KG1 (cell line): ENCODE measurements at regions not wholly inside any gene's neighbourhood (a gene's known extent, or its start where the extent isn't known, plus 50 kb on each side); places are given as distances from the start of the nearest gene placed in this dataset.
"Not testable (repeated sequence)": the region's sequence is repeated elsewhere in the genome, so short reads cannot be mapped to it uniquely, and the experiment has no call there.

ENCODE experiments used
- DNase-seq: peaks from one replicate; lab custom pipeline; 2025; lab: John Stamatoyannopoulos, UW

DNA sequence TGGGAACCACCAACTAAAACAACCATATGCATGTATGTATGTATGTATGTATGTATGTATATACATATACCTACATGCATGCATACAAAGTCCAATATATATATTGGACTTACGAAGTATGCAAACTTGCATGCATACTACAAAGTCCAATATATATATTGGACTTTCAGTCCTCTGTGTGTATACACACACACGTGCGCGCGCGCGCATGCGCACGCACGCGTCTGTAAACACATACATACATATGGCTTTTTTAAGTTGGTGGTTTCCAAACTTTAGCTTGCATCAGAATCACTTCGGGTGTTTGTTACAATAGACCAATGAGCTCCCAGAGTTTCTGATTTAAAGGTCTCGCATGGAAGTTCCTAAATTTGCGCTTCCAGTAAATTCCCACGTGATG, 197.5 kb upstream of the C1orf87 start:
- DNase-seq, result no peak

DNA sequence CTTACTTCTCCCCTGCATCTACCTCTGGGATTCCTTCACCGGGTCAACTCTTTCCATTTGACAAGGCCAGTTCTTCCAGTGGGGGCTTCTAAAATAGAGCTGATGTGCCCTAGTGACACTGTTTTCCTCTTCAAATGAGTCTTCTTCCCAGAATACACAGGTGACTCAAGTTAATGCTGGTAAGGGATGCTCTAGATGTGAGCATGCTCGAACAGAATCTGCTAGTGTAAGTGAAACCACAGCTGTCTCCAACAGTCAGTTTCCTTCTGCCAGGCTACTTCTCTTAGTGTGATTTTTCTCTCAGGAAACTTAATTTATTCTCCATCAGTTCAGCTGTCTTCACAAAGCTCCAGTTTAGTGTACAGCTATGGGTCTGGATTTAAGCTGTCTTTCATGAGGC, 194.9 kb upstream of the C1orf87 start:
- no peak for DNase-seq

DNA sequence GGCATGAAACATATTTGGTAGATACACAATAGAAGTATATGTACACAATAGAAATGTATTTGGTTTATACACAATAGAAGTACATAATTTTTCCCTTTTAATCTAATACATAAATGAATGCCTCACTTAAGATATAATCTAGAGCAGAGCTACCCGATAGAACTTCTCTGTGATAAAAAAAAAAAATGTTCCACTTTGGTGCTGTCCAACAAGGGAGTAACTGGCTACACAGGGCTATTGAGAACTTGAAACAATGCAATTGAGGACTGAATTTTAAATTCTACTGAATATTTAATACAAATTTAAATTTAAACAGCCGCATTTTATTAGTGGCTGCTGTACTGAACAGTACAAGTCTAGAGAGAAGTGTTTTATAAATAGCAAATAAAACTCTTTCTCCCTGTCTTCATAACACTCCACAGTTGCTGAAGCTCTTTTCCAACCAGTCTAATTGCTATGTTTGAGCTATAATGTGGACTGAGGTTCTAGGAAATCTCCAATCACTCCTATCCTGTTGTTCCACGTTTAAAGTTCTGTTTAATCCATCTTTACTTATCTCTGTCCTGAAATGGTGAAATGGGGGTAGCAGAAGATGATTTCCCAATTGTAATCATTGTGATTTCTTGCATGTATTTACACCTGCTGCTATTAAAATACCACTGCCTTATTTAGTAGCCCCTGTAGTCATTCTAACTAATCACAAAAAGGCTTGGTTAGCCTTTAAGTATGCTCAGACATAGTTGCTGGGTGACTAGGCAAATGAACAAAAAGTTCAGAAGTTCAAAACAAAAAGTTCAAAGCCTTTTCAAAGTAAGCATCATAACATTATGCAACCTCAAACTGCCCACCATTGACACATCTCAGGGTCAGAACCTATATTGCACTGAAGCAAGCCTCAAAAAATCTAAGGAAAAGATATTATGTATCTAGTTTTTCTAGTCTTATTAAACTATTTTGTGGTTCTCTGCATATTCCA, 192.3 kb upstream of the C1orf87 start:
- DNase-seq, result no peak

DNA sequence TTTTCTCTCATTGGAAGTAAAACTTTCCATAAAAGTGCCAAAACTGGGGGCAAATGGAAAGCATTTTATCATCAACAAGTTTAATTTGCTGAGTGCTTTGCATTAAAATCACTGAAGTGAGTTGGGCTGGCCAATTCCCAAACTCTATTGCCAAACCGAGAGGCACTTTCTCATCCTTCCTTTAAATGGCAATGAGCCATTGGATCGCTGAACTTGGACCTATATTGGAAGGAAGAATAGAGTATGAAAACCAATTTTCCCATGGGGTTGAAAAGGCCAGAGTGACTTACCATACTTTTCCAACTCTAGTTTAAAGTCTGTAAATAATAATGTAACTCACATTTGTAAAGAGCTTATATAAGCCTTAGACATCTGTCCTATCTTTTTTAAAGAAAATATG, 189.1 kb upstream of the C1orf87 start:
- no peak for DNase-seq

DNA sequence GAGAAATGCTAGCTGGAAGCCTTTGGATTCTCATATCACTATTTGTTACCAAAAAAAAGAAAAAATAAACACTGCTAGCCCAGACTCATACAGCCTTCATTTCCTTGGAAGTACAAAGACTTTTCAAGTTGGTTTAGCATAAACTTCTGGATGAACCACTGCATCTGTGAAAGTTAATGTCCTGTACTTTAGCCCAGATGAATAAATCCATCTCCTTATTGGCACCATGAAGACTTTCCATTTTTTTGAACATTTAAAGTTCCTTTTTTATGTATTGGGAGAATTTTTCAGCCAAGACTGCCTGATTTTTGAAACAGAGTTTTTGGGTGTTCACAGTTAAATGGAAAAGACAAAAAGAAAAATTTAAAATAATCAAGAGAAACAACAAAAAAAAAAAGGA, 184.0 kb upstream of the C1orf87 start:
- DNase-seq, result no peak

DNA sequence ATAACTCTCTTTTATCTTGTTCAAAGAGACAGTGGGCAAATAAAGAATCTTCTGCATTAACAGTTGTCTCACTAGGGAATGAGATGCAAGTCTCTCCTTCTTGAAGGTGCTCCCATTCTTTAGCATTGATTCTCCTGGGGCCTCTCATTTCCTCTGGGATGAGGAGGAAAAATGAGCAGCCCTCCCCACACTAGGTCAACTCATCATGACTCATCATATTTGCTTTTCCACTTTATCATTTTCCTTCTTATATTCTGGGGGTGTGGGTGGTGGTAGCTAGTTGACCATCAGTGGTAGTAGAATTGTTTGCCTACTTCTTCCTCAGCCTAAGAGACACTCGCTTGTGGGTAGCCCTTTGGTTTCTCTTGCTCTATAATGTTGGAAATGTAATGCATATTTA, 182.0 kb upstream of the C1orf87 start:
- DNase-seq, result no peak

DNA sequence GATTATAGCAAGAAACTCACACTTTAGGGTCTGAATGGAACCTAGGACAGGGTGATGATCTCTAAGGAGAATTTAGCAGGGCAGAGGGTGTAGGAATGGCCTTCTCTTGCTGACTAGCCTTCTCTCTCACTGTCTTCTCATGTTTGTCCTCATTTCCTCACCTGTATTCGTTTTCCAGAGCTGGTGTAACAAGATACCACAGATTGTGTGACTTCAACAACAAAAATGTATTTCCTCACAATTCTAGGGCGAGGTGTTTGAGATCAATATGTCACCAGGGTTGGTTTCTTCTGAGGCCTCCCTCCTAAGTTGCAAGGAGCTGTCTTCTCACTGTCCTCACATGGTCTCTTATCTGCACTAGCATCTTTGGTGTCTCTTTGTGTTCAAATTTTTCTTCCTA, 177.9 kb upstream of the C1orf87 start:
- no peak for DNase-seq

DNA sequence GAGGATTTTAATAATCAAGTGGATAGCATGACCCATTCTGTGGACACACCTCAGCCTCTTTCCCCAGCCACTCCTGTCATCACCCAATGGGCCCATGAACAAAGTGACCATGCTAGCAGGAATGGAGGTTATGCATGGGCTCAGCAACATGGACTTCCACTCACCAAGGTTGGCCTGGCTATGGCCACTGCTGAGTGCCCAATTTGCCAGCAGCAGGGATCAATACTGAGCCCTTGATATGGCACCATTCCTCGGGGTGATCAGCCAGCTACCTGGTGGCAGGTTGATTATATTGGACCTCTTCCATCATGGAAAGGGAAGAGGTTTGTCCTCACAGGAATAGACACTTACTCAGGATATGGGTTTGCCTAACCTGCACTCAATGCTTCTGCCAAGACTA, 173.9 kb upstream of the C1orf87 start:
- not testable (repeated sequence) for DNase-seq

DNA sequence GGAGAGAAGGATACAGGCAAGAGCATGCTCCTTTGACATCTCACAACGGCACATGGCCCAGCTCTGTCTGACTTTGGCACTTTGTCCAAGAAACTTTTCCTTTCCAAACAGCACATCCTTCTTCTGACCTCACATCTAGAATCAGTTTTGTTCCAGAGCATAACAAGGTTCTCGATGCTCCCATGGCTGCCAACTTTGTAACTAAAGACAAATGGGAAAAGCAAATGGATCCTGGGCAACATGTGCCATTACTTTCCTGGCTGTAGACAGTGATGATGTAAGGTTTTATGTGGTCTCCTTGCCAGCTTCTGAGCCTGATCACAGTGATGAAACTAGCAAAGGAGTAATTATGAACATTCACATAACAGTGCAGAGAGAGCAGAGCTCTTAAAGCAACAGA, 171.8 kb upstream of the C1orf87 start:
- DNase-seq, result no peak

DNA sequence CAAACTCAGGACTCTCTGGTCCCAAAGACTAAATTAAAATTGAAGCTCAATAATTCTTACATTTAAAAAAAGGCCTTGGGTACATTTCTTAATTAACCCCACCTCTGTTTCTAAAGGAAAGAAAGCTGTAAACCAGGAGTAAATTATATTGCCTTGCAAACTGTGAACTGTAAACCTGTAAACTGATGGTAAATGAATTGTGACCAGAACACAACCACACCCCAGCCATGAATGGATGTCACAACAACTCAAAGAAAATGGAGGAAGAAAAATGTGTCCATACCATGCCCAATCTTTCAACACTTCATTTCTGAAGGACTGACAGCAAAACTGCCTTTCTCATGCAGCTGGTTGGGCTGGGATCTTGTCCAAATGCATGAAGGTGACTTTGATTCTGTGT, 171.3 kb upstream of the C1orf87 start:
- no peak for DNase-seq

DNA sequence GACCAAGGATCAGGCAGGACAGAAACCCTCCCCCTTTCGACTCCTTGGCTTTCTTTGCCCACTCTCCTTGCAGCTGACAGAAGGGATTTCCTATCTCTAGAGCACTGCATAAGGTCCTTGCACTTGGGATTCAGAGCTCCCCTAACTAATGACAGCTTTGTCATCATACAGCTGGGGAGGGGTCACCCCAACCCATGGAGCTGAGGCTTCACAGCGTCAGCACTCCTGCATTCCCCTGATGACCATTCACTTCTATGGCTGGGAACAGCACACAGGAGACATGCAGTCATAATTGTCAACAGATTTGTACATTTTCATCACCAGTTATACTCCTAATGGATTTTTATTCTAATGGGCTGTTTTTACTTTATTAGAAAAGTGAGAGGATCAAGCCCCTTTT, 161.7 kb upstream of the C1orf87 start:
- no peak for DNase-seq

DNA sequence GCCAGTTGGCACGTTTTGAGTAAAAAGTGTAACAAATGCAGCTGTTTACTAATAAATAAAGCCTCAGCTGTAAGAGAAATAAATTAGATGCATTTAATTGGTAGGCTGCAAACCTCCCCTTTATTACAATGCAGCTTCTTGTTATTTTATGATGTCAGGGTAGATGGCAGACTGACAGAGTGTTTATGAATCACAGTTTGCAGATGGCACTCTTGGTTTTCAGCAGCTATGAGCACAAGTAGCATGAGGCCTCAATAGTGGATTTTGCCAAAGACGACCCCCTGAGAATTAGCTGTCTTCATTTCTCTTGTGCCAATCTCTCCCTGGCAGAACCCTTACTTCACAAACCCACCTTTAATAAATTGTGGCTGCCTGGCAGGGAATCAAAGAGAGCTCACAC, 161.2 kb upstream of the C1orf87 start:
- no peak for DNase-seq

DNA sequence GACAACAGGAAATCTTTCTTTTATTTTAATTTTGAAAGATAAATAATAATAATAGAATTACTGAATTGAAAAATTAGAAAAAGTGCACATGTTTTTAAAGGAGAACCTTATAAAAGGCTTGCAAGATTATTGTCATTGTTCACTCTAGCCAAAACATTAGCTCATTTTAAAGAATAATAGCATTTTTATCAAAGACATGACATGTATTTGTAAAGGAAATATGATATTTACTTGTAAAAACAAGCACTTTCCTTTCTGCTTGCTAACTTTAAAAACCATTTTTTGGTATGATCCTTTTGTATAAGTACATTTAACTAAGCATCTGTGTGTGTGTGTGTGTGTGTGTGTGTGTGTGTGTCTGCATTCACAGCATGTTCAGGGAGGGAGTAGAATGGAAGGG, 156.3 kb upstream of the C1orf87 start:
- DNase-seq, result no peak

DNA sequence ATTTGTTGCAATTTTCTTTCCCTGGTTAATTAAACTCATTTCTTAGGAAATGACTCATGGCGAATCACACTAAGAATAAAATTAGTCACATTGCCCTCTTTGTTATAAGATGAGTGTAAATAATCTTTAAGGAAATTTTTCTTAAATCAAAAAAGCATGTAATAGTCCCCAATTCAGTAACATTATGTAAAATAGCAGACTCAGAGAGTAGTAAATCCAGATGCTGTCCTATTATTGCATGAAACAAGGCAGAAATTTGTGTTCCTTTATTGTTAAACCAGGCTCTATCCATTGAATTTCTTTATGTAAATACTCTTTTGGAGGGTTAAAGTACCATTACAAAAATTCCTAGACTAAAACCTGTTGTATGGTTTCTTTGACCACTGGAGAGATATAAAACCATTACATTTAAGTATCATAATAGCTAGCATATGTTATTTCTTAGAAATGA, 154.5 kb upstream of the C1orf87 start:
- no peak for DNase-seq

DNA sequence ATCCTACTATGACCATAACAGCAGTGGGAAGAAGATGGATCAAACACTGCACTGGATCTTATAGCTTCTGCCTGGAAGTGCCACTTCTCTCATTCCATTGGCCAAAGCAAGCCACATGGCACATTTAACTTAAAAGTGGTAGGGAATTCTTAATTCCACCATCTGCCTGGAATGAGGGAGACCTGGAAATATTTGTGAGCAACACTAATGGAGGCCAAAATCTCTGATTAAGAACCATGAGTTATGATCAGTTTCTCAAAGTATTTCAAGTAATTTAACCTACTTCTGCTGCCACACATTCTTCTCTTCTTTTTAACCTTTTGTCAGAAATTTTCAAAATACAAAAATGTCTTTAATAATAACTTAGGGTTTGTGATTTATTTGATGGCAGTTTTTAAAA, 154.0 kb upstream of the C1orf87 start:
- no peak for DNase-seq

DNA sequence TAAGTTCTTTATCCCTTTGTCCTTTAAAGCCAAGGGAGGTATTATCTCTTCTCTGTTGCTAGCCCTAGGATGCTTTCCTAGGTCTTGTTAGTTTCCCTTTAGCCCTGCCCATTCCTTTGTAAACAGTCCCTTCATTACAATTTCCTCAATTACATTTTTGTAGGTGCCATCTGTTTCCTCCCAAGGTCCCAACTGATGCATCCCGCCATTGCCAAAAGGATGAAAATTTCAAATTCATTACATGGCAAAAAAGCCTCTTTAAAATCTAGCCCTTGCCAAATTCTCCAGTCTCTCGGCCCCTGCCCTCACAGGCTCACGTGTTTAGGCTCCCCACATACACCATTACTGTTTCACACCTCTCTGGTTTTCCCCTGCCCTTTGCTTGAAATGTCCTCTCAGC, 151.9 kb upstream of the C1orf87 start:
- no peak for DNase-seq

DNA sequence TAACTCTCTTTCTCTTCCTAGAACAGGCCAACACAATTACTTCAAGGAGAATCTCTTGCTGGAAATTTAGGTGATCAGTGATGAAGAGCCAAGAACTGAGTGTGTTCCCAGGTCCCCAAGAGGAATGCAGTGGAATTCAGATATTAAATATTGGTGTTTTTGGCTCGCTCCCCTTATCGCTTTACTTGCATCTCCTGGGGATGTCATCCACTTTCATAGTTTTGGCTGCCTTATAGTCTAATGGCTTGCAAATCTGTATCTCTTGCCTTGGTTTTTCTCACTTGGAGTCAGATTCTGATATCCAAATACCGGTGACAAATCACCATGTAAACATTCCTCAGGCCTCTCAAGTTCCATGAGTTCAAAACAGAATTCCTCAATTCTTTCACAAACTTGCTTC, 151.0 kb upstream of the C1orf87 start:
- no peak for DNase-seq

DNA sequence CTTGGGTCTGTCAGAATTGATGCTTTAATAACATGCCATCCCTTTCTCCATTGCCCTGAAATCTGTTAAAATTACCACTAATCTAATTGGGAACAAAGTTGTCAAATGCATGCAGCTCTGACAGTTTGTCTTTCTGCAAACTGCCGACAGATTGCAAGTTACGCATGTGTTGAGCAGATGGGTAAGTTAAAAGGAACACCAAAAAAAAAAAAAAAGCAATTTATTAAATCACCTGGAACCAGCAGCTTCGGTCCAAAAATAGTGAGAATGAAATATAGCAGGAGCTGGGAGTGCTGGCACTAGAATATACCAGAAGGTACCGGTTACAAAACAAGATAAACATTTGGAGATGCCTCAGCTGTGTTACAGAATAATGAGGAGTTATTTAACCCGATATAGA, 149.6 kb upstream of the C1orf87 start:
- no peak for DNase-seq

DNA sequence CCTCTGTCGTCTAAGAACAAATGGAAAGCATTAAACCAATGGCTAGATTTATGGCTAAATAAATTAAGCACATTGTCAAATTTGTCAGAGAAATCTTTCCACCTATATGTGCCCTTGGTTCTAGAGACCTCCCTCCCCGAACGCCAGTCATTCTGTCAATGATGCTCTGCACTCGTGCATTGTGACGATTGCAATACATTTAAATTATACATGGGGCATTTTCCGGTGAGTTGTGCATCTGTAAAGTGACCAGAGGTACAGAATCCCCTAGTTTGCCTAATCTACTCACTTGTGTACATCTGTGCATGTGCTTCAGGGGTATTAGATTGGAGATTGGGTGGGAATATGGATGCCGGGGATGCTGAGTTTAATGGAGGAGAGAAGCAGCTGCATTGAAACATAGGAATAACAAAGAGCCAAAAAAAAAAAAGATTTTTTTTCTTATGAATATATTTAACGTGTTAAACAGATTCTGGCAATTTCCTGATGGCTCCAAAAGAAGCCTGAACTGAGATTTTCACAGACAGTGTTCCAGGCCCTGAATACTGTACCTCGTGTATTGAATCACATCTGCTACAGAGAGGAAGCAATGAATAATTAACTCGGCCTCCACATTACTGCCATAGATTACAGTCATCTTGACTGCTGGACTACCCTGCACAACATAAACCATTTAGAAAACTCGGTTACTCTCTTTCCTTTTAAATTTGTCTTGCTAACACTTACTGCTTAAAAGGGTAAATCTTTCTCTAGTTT, 149.0 kb upstream of the C1orf87 start:
- DNase-seq, result no peak

DNA sequence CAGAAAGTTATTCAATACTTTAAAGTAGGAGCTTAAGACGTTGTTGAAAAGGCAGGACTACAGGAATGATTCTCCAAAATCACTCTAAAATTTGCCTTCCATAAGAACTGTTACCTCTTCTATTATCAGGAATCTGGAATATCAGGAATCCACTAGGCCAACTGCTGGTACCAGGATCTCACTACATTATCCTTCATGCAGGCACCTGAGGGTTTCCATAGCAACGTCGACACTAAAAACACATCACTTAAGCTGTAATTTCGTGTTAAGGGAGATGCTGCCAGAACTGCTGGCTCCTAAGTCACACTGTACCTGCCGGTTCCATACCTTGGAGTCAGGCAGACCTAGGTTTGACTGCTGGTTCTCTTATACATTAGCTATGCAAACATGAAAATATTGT, 139.7 kb upstream of the C1orf87 start:
- no peak for DNase-seq

DNA sequence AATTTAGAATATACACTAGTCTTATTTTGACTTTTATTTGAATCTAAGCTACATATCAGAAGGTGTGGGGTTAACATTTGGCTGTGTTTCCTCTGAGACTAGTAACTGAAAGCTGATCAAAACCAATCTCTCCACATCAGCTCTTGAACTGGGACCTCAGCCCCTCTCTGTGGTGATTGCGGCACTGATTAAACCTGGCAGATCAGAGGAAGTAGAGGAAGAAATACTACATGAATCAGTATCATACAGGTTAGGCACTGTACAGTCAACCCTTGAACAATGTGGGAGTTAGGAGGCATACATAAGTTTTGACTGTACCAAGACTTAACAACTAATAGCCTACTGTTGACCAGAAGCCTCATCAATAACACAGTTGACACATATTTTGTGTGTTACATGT, 122.5 kb upstream of the C1orf87 start:
- DNase-seq, result no peak

DNA sequence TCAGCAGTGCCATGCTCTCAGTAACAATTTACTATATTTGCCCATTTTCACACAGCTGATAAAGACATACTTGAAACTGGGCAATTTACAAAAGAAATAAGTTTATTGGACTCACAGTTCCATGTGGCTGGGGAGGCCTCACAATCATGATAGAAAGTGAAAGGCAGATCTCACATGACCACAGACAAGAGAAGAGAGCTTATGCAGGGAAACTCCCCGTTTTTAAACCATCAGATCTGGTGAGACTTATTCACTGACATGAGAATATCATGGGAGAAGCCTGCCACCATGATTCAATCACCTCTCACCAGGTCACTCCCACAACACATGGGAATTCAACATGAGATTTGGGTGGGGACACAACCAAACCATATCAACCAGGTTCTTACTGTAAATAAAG, 112.1 kb upstream of the C1orf87 start:
- DNase-seq, result no peak

DNA sequence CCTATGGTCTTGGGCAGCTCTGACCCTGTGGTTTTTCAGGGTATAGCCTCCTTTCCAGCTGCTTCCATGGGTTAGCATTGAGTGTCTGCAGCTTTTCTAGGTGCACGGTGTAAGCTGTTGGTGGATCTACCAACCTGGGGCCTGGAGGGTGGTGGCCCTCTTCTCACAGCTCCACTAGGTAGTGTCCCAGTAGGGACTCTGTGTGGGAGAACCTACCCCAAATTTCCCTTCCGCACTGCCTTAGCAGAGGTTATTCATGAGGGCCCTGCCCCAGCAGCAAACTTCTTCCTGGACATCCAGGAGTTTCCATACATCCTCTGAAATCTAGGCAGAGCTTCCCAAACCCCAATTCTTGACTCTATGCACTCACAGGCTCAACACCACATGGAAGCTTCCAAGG, 111.0 kb upstream of the C1orf87 start:
- DNase-seq, result no peak
